HCT116 (cell line): ENCODE measurements at regions not wholly inside any gene's neighbourhood (a gene's known extent, or its start where the extent isn't known, plus 50 kb on each side); places are given as distances from the start of the nearest gene placed in this dataset.

Experiments
- ATAC-seq: fragments of 200-7000 bp; cut with Tn5 transposase; 2 replicates; pipeline ENCODE4 v1.9.1; 2020; ENCODE audit warnings: mild to moderate bottlenecking, moderate library complexity
- BruUV-seq: library from RNA; stranded (reverse); fragments of 400-500 nt; replicated peaks from 2 replicates; lab custom pipeline; 2021; lab: Mats Ljungman, UMichigan
- CTCF ChIA-PET: fragments of 300-600 bp; sonication (Branson Sonifier 250); formaldehyde crosslinking; loops from one replicate; lab custom pipeline; 2021; ENCODE audit warnings: antibody characterized with exemption; lab: Charles Lee
- POLR2A ChIA-PET: fragments of 300-600, 350-600 bp; sonication (Branson Sonifier 250); formaldehyde crosslinking; loops from one replicate; lab custom pipeline; 2021; ENCODE audit warnings: antibody characterized with exemption; lab: Charles Lee
- RAD21 ChIA-PET, 2 experiments: fragments of 300-600 bp; sonication (Branson Sonifier 250); formaldehyde crosslinking; loops; one replicate each; lab custom pipeline; 2023; ENCODE audit warnings: low total read pairs in 2 of 2; ENCODE audit not compliant: uncharacterized antibody in 2 of 2, unreplicated experiment in 2 of 2, low non-redundant PET in 1 of 2; lab: Charles Lee
- DNase-seq: peaks from one replicate; pipeline ENCODE4 v3.0.0-alpha.2; 2010; ENCODE audit warnings: low read depth, low spot score
- H2AFZ ChIP-seq: fragments of 200-600 bp; shearing (Covaris generic), sonication (generic); 2 replicates; pipeline ENCODE4 v1.6.1; 2017; ENCODE audit warnings: low read depth, mixed run types, mixed read lengths, antibody characterized with exemption, low read length; ENCODE audit not compliant: poor library complexity, severe bottlenecking
- H3K27ac ChIP-seq: 2 replicates; pipeline ENCODE4 v1.5.1; 2012; ENCODE audit warnings: low read depth, low read length
- H3K27me3 ChIP-seq: fragments of 200-600 bp; sonication (generic); 2 replicates; pipeline ENCODE4 v1.6.1; 2016; ENCODE audit warnings: mixed run types, low read length, mixed read lengths; ENCODE audit not compliant: insufficient read depth
- H3K36me3 ChIP-seq, 2 experiments: fragments of 200-500 bp in 1 of 2; fragments of 200-600 bp in 1 of 2; sonication (Bioruptor generic) in 1 of 2; sonication (generic) in 1 of 2; 2 replicates each; pipeline versions ENCODE4 v1.5.1 to v1.6.1; 2014 to 2016; ENCODE audit warnings: low read length in 2 of 2, inconsistent platforms in 1 of 2, mixed read lengths in 1 of 2, mixed run types in 1 of 2; ENCODE audit not compliant: insufficient read depth in 2 of 2, control insufficient read depth in 1 of 2
- H3K4me1 ChIP-seq, 2 experiments: fragments of 200-600 bp in 1 of 2; sonication (generic) in 1 of 2; 2 replicates each; pipeline versions ENCODE4 v1.5.1 to v1.6.1; 2012 to 2017; ENCODE audit warnings: low read length in 2 of 2, inconsistent platforms in 1 of 2, mild to moderate bottlenecking in 1 of 2, mixed read lengths in 1 of 2, mixed run types in 1 of 2, moderate library complexity in 1 of 2; ENCODE audit not compliant: insufficient read depth in 2 of 2, control insufficient read depth in 1 of 2
- H3K4me2 ChIP-seq: fragments of 200-600 bp; sonication (generic); 2 replicates; pipeline ENCODE4 v1.6.1; 2017; ENCODE audit warnings: mixed run types, low read length, mixed read lengths
- H3K4me3 ChIP-seq, 2 experiments: fragments of 200-600 bp in 1 of 2; sonication (generic) in 1 of 2; replicated peaks in 1 of 2; 2 replicates each; pipeline ENCODE4 v1.5.1; 2011 to 2016; ENCODE audit warnings: low read length in 2 of 2, control low read depth in 1 of 2, low read depth in 1 of 2, mild to moderate bottlenecking in 1 of 2, mixed read lengths in 1 of 2, mixed run types in 1 of 2
- H3K79me2 ChIP-seq: fragments of 200-600 bp; sonication (generic); 2 replicates; pipeline ENCODE4 v1.6.1; 2017; ENCODE audit warnings: mild to moderate bottlenecking, mixed run types, low read length, moderate library complexity, mixed read lengths; ENCODE audit not compliant: insufficient read depth
- H3K9ac ChIP-seq: fragments of 200-600 bp; sonication (generic); 2 replicates; pipeline ENCODE4 v1.6.1; 2016; ENCODE audit warnings: low read length, mixed read lengths
- H3K9me2 ChIP-seq: fragments of 200-600 bp; sonication (generic), shearing (Covaris generic); 2 replicates; pipeline ENCODE4 v1.6.1; 2017; ENCODE audit warnings: mixed run types, mild to moderate bottlenecking, moderate library complexity; ENCODE audit not compliant: insufficient read depth
- H3K9me3 ChIP-seq, 2 experiments: fragments of 200-500 bp in 1 of 2; fragments of 200-600 bp in 1 of 2; sonication (Bioruptor generic) in 1 of 2; sonication (generic) in 1 of 2; 2 replicates each; pipeline ENCODE4 v1.6.1; 2014 to 2017; ENCODE audit warnings: low read length in 2 of 2, mixed read lengths in 2 of 2, inconsistent platforms in 1 of 2, low read depth in 1 of 2, mild to moderate bottlenecking in 1 of 2, mixed run types in 1 of 2, moderate library complexity in 1 of 2; ENCODE audit not compliant: control insufficient read depth in 1 of 2, insufficient read depth in 1 of 2
- H4K20me1 ChIP-seq: fragments of 200-600 bp; sonication (generic), shearing (Covaris generic); 2 replicates; pipeline ENCODE4 v1.6.1; 2017; ENCODE audit warnings: mixed run types, mild to moderate bottlenecking, moderate library complexity; ENCODE audit not compliant: insufficient read depth
- CBX3 ChIP-seq: IDR thresholded peaks from 2 replicates; pipeline ENCODE4 v1.6.1; 2012; ENCODE audit warnings: low read depth
- EGR1 ChIP-seq: IDR thresholded peaks from 2 replicates; pipeline ENCODE4 v1.6.1; 2012; ENCODE audit warnings: low read depth
- FOSL1 ChIP-seq: IDR thresholded peaks from 2 replicates; pipeline ENCODE4 v1.6.1; 2012; ENCODE audit warnings: low read depth
- POLR2A ChIP-seq: IDR thresholded peaks from 2 replicates; pipeline ENCODE4 v1.7.0; 2011; ENCODE audit warnings: borderline replicate concordance; ENCODE audit not compliant: insufficient read depth, insufficient read length; ENCODE audit errors: extremely low read depth
- RAD21 ChIP-seq: IDR thresholded peaks from 2 replicates; pipeline ENCODE4 v1.6.1; 2012; ENCODE audit warnings: low read depth, mild to moderate bottlenecking
- REST ChIP-seq: IDR thresholded peaks from 2 replicates; pipeline ENCODE4 v1.6.1; 2012; ENCODE audit warnings: low read depth
- YY1 ChIP-seq: IDR thresholded peaks from 2 replicates; pipeline ENCODE4 v1.6.1; 2011; ENCODE audit warnings: low read length, low read depth, moderate library complexity, mild to moderate bottlenecking; ENCODE audit not compliant: insufficient replicate concordance; ENCODE audit errors: extremely low read depth
- ZBTB33 ChIP-seq: IDR thresholded peaks from 2 replicates; pipeline ENCODE4 v1.6.1; 2011; ENCODE audit warnings: mild to moderate bottlenecking, low read length, moderate library complexity; ENCODE audit not compliant: insufficient replicate concordance; ENCODE audit errors: extremely low read depth
- intact Hi-C: fragments of 100-400 bp; cut with micrococcal nuclease; formaldehyde crosslinking; loops from 2 replicates; pipeline ENCODE4 v1.10.0; 2022

- Histone ChIP-seq H3K4me1 (no peaks in the 10 kb centered on the region), H3K9me2 (no peaks in the 10 kb centered on the region), H3K27me3 (no peaks in the 10 kb centered on the region), H2AFZ (no peak overlapping the region), H3K36me3 (no peaks in the 10 kb centered on the region), H3K4me2 (no peak overlapping the region), H3K4me3 (no peak overlapping the region), H3K9ac (no peak overlapping the region), H3K9me3 (peaks cover 16 to 25% of the 10 kb centered on the region in 2 experiments; a peak in 2 of 4 replicates), H4K20me1 (no peaks in the 10 kb centered on the region), H3K79me2 (no peaks in the 10 kb centered on the region), H3K27ac (no peak overlapping the region)
- intact Hi-C loops, result no loop called here
- no peak for DNase-seq
- no TSS peak for BruUV-seq
- ATAC-seq, result no peak
- TF ChIP-seq FOSL1, result no peak
- TF ChIP-seq CBX3, result no peak
- TF ChIP-seq EGR1, result no peak
- no peak for TF ChIP-seq ZBTB33
- TF ChIP-seq YY1, result no peak
- no peak for TF ChIP-seq REST
- no peak for TF ChIP-seq POLR2A
- no peak for TF ChIP-seq RAD21
- POLR2A ChIA-PET, result no interaction called here
- CTCF ChIA-PET, result no interaction called here
- RAD21 ChIA-PET, result no interaction called here
Measured at GRCh38 chr14:87691042-87691881, 301.7 kb downstream of the GALC start.
